ENCODE measurements at regions not wholly inside any gene's neighbourhood (a gene's known extent, or its start where the extent isn't known, plus 50 kb on each side); places are given as distances from the start of the nearest gene placed in this dataset.

DNA sequence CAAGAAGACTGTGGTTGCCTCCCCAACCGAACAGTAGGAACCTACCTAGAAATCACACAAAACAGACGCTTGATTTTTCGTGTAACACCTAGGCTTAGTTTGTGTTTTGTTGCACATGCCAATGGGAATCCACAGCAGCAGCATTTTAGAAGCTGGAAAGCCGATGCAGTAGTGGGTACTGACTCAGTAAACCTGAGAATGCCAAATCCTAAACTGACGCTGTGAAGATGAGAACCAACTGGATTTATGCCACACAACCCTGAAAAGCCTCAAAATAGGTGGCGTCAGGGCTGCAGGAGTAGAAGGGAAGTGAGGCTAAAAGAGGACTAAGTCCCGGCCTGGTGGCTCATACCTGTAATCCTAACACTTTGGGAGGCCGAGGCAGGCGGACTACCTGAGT lies 162.5 kb downstream of the REEP3 start:
- no peak overlapping the region for H2AFZ ChIP-seq (ENCODE audit: low read length)
- in situ Hi-C loops (cut with HindIII; ENCODE audit: extremely low pct_ligation_motif_present, low pct_unique_long_range_greater_than_20kb) = no loop called here
- H3K4me3 ChIP-seq (replicated peaks in 1 of 3; ENCODE audit: insufficient read depth in 1 of 3, low read depth in 2 of 3, low read length in 3 of 3) = no peak overlapping the region
- WGBS (ENCODE audit: low lambda C conversion rate) = 49% methylated on average over 9 of the region's 9 CpGs
- FAIRE-seq (no peak), DNase-seq (ENCODE audit: low spot score) (no peak), ATAC-seq (no peak)
- intact Hi-C loops (cut with micrococcal nuclease; ENCODE audit: unreplicated experiment) = loop anchor here (1.0 kb wide), 1 partner anchor 12 kb away; no protein-coding TSS in a partner anchor
- H3K27ac ChIP-seq (ENCODE audit: extremely low read length, insufficient read depth, low read length) = no peak overlapping the region
- ChIA-PET POLR2A (no interaction called here), CTCF (ENCODE audit: low intra/inter-chr PET ratio, low total read pairs) (no interaction called here)
- no peaks in the 10 kb centered on the region for H3K79me2 ChIP-seq (ENCODE audit: insufficient read depth, low read length)
- no peaks in the 10 kb centered on the region for H3K27me3 ChIP-seq (ENCODE audit: control insufficient read depth in 1 of 2, insufficient read depth in 2 of 2, low read length in 2 of 2)
- no peaks in the 10 kb centered on the region for H3K36me3 ChIP-seq (replicated peaks in 1 of 2; ENCODE audit: control insufficient read depth in 1 of 2, insufficient read depth in 2 of 2, low read length in 2 of 2)
- TF ChIP-seq, protein P1, sequence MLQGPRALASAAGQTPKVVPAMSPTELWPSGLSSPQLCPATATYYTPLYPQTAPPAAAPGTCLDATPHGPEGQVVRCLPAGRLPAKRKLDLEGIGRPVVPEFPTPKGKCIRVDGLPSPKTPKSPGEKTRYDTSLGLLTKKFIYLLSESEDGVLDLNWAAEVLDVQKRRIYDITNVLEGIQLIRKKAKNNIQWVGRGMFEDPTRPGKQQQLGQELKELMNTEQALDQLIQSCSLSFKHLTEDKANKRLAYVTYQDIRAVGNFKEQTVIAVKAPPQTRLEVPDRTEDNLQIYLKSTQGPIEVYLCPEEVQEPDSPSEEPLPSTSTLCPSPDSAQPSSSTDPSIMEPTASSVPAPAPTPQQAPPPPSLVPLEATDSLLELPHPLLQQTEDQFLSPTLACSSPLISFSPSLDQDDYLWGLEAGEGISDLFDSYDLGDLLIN (CRISPR knock-in tag; IDR thresholded peaks at IDR 0.05; ENCODE audit: borderline replicate concordance) = no peak
- TF ChIP-seq, protein P2, sequence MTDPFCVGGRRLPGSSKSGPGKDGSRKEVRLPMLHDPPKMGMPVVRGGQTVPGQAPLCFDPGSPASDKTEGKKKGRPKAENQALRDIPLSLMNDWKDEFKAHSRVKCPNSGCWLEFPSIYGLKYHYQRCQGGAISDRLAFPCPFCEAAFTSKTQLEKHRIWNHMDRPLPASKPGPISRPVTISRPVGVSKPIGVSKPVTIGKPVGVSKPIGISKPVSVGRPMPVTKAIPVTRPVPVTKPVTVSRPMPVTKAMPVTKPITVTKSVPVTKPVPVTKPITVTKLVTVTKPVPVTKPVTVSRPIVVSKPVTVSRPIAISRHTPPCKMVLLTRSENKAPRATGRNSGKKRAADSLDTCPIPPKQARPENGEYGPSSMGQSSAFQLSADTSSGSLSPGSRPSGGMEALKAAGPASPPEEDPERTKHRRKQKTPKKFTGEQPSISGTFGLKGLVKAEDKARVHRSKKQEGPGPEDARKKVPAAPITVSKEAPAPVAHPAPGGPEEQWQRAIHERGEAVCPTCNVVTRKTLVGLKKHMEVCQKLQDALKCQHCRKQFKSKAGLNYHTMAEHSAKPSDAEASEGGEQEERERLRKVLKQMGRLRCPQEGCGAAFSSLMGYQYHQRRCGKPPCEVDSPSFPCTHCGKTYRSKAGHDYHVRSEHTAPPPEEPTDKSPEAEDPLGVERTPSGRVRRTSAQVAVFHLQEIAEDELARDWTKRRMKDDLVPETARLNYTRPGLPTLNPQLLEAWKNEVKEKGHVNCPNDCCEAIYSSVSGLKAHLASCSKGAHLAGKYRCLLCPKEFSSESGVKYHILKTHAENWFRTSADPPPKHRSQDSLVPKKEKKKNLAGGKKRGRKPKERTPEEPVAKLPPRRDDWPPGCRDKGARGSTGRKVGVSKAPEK (CRISPR knock-in tag; IDR thresholded peaks at IDR 0.05; ENCODE audit: borderline replicate concordance) = no peak
- TF ChIP-seq ZNF629 (CRISPR knock-in tag; conservative IDR thresholded peaks at IDR 0.05) (no peak), ZNF720 (CRISPR knock-in tag; IDR thresholded peaks at IDR 0.05) (no peak)
- H3K9ac ChIP-seq (ENCODE audit: insufficient read depth, low read depth, low read length) = no peak overlapping the region
- no TSS peak for BruUV-seq (replicated peaks)
- no peaks in the 10 kb centered on the region for H3K9me3 ChIP-seq (ENCODE audit: low read length)
- H3K4me1 ChIP-seq (ENCODE audit: insufficient read depth, low read length) = no peaks in the 10 kb centered on the region
- H4K20me1 ChIP-seq (ENCODE audit: insufficient read depth, low read length) = no peaks in the 10 kb centered on the region
- H3K4me2 ChIP-seq (ENCODE audit: low read depth, low read length) = no peak overlapping the region

All from HepG2 (cell line).